GM21576 (cell line): ENCODE measurements at regions not wholly inside any gene's neighbourhood (a gene's known extent, or its start where the extent isn't known, plus 50 kb on each side); places are given as distances from the start of the nearest gene placed in this dataset.
"Not testable (repeated sequence)": the region's sequence is repeated elsewhere in the genome, so short reads cannot be mapped to it uniquely, and the experiment has no call there.

Source experiments
- ATAC-seq: cut with Tn5 transposase; IDR thresholded peaks from one replicate; pipeline ENCODE4 v1.9.1; 2021; ENCODE audit warnings: mild to moderate bottlenecking, moderate library complexity; ENCODE audit not compliant: unreplicated experiment

- ATAC-seq, result no peak
These were observed 50.6 kb upstream of the NKD1 start for GRCh38 chr16:50497592-50497991.

GRCh38 chr16:50496990-50497389 is 51.2 kb upstream of the NKD1 start:
- no peak for ATAC-seq

- ATAC-seq, result no peak
These were observed 52.5 kb upstream of the NKD1 start for GRCh38 chr16:50495673-50496072.

GRCh38 chr16:50494501-50495491 is 53.4 kb upstream of the NKD1 start:
- no peak for ATAC-seq

GRCh38 chr16:50491516-50491915 is 56.7 kb upstream of the NKD1 start:
- ATAC-seq, result no peak

GRCh38 chr16:50490828-50491227 is 57.4 kb upstream of the NKD1 start:
- ATAC-seq, result no peak

- ATAC-seq, result no peak
These were observed 59.0 kb upstream of the NKD1 start for GRCh38 chr16:50489182-50489581.

- no peak for ATAC-seq
These were observed 60.7 kb upstream of the NKD1 start for GRCh38 chr16:50487528-50487927.

- not testable (repeated sequence) for ATAC-seq
These were observed 62.0 kb upstream of the NKD1 start for GRCh38 chr16:50486162-50486561.

- no peak for ATAC-seq
These were observed 63.0 kb upstream of the NKD1 start for GRCh38 chr16:50485232-50485631.

GRCh38 chr16:50482271-50482670 is 65.9 kb upstream of the NKD1 start:
- ATAC-seq, result no peak

GRCh38 chr16:50480206-50480605 is 68.0 kb upstream of the NKD1 start:
- no peak for ATAC-seq

- ATAC-seq, result no peak
These were observed 68.4 kb upstream of the NKD1 start for GRCh38 chr16:50479771-50480170.

- no peak for ATAC-seq
These were observed 69.4 kb upstream of the NKD1 start for GRCh38 chr16:50478773-50479149.

- no peak for ATAC-seq
These were observed 70.0 kb upstream of the NKD1 start for GRCh38 chr16:50478075-50478772.

- ATAC-seq, result no peak
These were observed 71.5 kb upstream of the NKD1 start for GRCh38 chr16:50476486-50477255.

- ATAC-seq, result no peak
These were observed 73.0 kb upstream of the NKD1 start for GRCh38 chr16:50475170-50475569.

GRCh38 chr16:50474138-50474537 is 74.1 kb upstream of the NKD1 start:
- peak; percentile 34 for ATAC-seq

GRCh38 chr16:50473356-50473945 is 74.7 kb upstream of the NKD1 start:
- ATAC-seq, result peak; percentile 80

- no peak for ATAC-seq
These were observed 75.7 kb upstream of the NKD1 start for GRCh38 chr16:50472472-50472871.

GRCh38 chr16:50470687-50471086 is 77.5 kb upstream of the NKD1 start:
- ATAC-seq, result no peak
